ENCODE measurements at regions not wholly inside any gene's neighbourhood (a gene's known extent, or its start where the extent isn't known, plus 50 kb on each side); places are given as distances from the start of the nearest gene placed in this dataset.

GRCh38 chr5:175264406-175264805, 179.6 kb downstream of the DRD1 start:
- Mint-ChIP-seq H3K36me3 (ENCODE audit: low read depth) (no peaks in the 10 kb centered on the region), H3K4me1 (ENCODE audit: low read depth) (no peaks in the 10 kb centered on the region), H3K4me3 (no peak overlapping the region), H3K27me3 (ENCODE audit: insufficient read depth) (peaks cover 2% of the 10 kb centered on the region), H3K9me3 (no peaks in the 10 kb centered on the region), H3K27ac (no peak overlapping the region)
- no peak for DNase-seq (ENCODE audit: low spot score)
- intact Hi-C loops (cut with micrococcal nuclease) = no loop called here

- Mint-ChIP-seq H3K4me3 (no peak overlapping the region), H3K27me3 (ENCODE audit: insufficient read depth) (peaks cover 2% of the 10 kb centered on the region)
Measured at GRCh38 chr5:175263776-175264175, 180.2 kb downstream of the DRD1 start.

GRCh38 chr5:175261526-175261925, 182.5 kb downstream of the DRD1 start:
- Mint-ChIP-seq H3K36me3 (ENCODE audit: low read depth) (no peaks in the 10 kb centered on the region), H3K27ac (no peak overlapping the region), H3K4me3 (no peak overlapping the region), H3K4me1 (ENCODE audit: low read depth) (no peaks in the 10 kb centered on the region), H3K9me3 (no peaks in the 10 kb centered on the region), H3K27me3 (ENCODE audit: insufficient read depth) (no peaks in the 10 kb centered on the region)
- DNase-seq (ENCODE audit: low spot score) = no peak
- intact Hi-C loops (cut with micrococcal nuclease) = no loop called here

More at GRCh38 chr5:175263776-175264175, 180.2 kb downstream of the DRD1 start:
- DNase-seq (ENCODE audit: low spot score) = no peak
- H3K27ac Mint-ChIP-seq = no peak overlapping the region
- no peaks in the 10 kb centered on the region for H3K9me3 Mint-ChIP-seq
- H3K36me3 Mint-ChIP-seq (ENCODE audit: low read depth) = no peaks in the 10 kb centered on the region
- H3K4me1 Mint-ChIP-seq (ENCODE audit: low read depth) = no peaks in the 10 kb centered on the region
- intact Hi-C loops (cut with micrococcal nuclease) = no loop called here

GRCh38 chr5:175261037-175261436, 182.9 kb downstream of the DRD1 start:
- no peak overlapping the region for H3K4me3 Mint-ChIP-seq
- intact Hi-C loops (cut with micrococcal nuclease) = no loop called here
- DNase-seq (ENCODE audit: low spot score) = no peak
- H3K9me3 Mint-ChIP-seq = no peaks in the 10 kb centered on the region
- no peaks in the 10 kb centered on the region for H3K4me1 Mint-ChIP-seq (ENCODE audit: low read depth)
- H3K27ac Mint-ChIP-seq = no peak overlapping the region
- H3K36me3 Mint-ChIP-seq (ENCODE audit: low read depth) = no peaks in the 10 kb centered on the region
- H3K27me3 Mint-ChIP-seq (ENCODE audit: insufficient read depth) = no peaks in the 10 kb centered on the region

GRCh38 chr5:175257847-175258194, 186.2 kb downstream of the DRD1 start:
- Mint-ChIP-seq H3K27me3 (ENCODE audit: insufficient read depth) (peaks cover 2% of the 10 kb centered on the region), H3K4me3 (no peak overlapping the region), H3K27ac (no peak overlapping the region), H3K4me1 (ENCODE audit: low read depth) (no peaks in the 10 kb centered on the region), H3K9me3 (no peaks in the 10 kb centered on the region), H3K36me3 (ENCODE audit: low read depth) (no peaks in the 10 kb centered on the region)
- intact Hi-C loops (cut with micrococcal nuclease) = no loop called here
- DNase-seq (ENCODE audit: low spot score) = no peak

GRCh38 chr5:175257128-175257846, 186.7 kb downstream of the DRD1 start:
- H3K27me3 Mint-ChIP-seq (ENCODE audit: insufficient read depth) = peaks cover 2% of the 10 kb centered on the region
- H3K4me1 Mint-ChIP-seq (ENCODE audit: low read depth) = no peaks in the 10 kb centered on the region
- intact Hi-C loops (cut with micrococcal nuclease) = no loop called here
- no peaks in the 10 kb centered on the region for H3K36me3 Mint-ChIP-seq (ENCODE audit: low read depth)
- H3K4me3 Mint-ChIP-seq = no peak overlapping the region
- H3K9me3 Mint-ChIP-seq = no peaks in the 10 kb centered on the region
- no peak overlapping the region for H3K27ac Mint-ChIP-seq
- no peak for DNase-seq (ENCODE audit: low spot score)

- Mint-ChIP-seq H3K9me3 (no peaks in the 10 kb centered on the region), H3K4me1 (ENCODE audit: low read depth) (no peaks in the 10 kb centered on the region)
Measured at GRCh38 chr5:175254155-175254554, 189.8 kb downstream of the DRD1 start.

GRCh38 chr5:175253597-175253996, 190.4 kb downstream of the DRD1 start:
- no peak overlapping the region for H3K4me3 Mint-ChIP-seq
- intact Hi-C loops (cut with micrococcal nuclease) = no loop called here
- no peaks in the 10 kb centered on the region for H3K36me3 Mint-ChIP-seq (ENCODE audit: low read depth)
- peaks cover 2% of the 10 kb centered on the region for H3K27me3 Mint-ChIP-seq (ENCODE audit: insufficient read depth)
- H3K4me1 Mint-ChIP-seq (ENCODE audit: low read depth) = no peaks in the 10 kb centered on the region
- no peak overlapping the region for H3K27ac Mint-ChIP-seq
- DNase-seq (ENCODE audit: low spot score) = no peak
- H3K9me3 Mint-ChIP-seq = no peaks in the 10 kb centered on the region

More at GRCh38 chr5:175254155-175254554, 189.8 kb downstream of the DRD1 start:
- Mint-ChIP-seq H3K27me3 (ENCODE audit: insufficient read depth) (peaks cover 2% of the 10 kb centered on the region), H3K36me3 (ENCODE audit: low read depth) (no peaks in the 10 kb centered on the region), H3K4me3 (no peak overlapping the region), H3K27ac (no peak overlapping the region)
- intact Hi-C loops (cut with micrococcal nuclease) = no loop called here
- DNase-seq (ENCODE audit: low spot score) = no peak

GRCh38 chr5:175252234-175252805, 191.7 kb downstream of the DRD1 start:
- Mint-ChIP-seq H3K36me3 (ENCODE audit: low read depth) (no peaks in the 10 kb centered on the region), H3K9me3 (no peaks in the 10 kb centered on the region), H3K4me1 (ENCODE audit: low read depth) (no peaks in the 10 kb centered on the region), H3K4me3 (no peak overlapping the region), H3K27ac (no peak overlapping the region), H3K27me3 (ENCODE audit: insufficient read depth) (peaks cover 2% of the 10 kb centered on the region)
- no peak for DNase-seq (ENCODE audit: low spot score)
- intact Hi-C loops (cut with micrococcal nuclease) = no loop called here

GRCh38 chr5:175250426-175250825, 193.6 kb downstream of the DRD1 start:
- DNase-seq (ENCODE audit: low spot score) = no peak
- peaks cover 6% of the 10 kb centered on the region for H3K4me1 Mint-ChIP-seq (ENCODE audit: low read depth)
- no peak overlapping the region for H3K4me3 Mint-ChIP-seq
- no peaks in the 10 kb centered on the region for H3K36me3 Mint-ChIP-seq (ENCODE audit: low read depth)
- H3K27me3 Mint-ChIP-seq (ENCODE audit: insufficient read depth) = peaks cover 2% of the 10 kb centered on the region
- intact Hi-C loops (cut with micrococcal nuclease) = no loop called here
- H3K27ac Mint-ChIP-seq = no peak overlapping the region
- no peaks in the 10 kb centered on the region for H3K9me3 Mint-ChIP-seq

GRCh38 chr5:175248416-175248905, 195.5 kb downstream of the DRD1 start:
- DNase-seq (ENCODE audit: low spot score) = no peak
- H3K4me1 Mint-ChIP-seq (ENCODE audit: low read depth) = peaks cover 6% of the 10 kb centered on the region
- H3K27ac Mint-ChIP-seq = no peak overlapping the region
- no peaks in the 10 kb centered on the region for H3K36me3 Mint-ChIP-seq (ENCODE audit: low read depth)
- no peaks in the 10 kb centered on the region for H3K9me3 Mint-ChIP-seq
- H3K27me3 Mint-ChIP-seq (ENCODE audit: insufficient read depth) = peaks cover 2% of the 10 kb centered on the region
- intact Hi-C loops (cut with micrococcal nuclease) = no loop called here
- H3K4me3 Mint-ChIP-seq = no peak overlapping the region

- Mint-ChIP-seq H3K27ac (no peak overlapping the region), H3K4me3 (no peak overlapping the region), H3K36me3 (ENCODE audit: low read depth) (no peaks in the 10 kb centered on the region), H3K4me1 (ENCODE audit: low read depth) (peaks cover 6% of the 10 kb centered on the region), H3K27me3 (ENCODE audit: insufficient read depth) (peaks cover 2% of the 10 kb centered on the region), H3K9me3 (no peaks in the 10 kb centered on the region)
- DNase-seq (ENCODE audit: low spot score) = no peak
- intact Hi-C loops (cut with micrococcal nuclease) = no loop called here
Measured at GRCh38 chr5:175246889-175247520, 197.0 kb downstream of the DRD1 start.

- intact Hi-C loops (cut with micrococcal nuclease) = no loop called here
- peak overlapping the region; percentile 50 for H3K27ac Mint-ChIP-seq
- H3K4me3 Mint-ChIP-seq = no peak overlapping the region
- peaks cover 2% of the 10 kb centered on the region for H3K27me3 Mint-ChIP-seq (ENCODE audit: insufficient read depth)
- H3K36me3 Mint-ChIP-seq (ENCODE audit: low read depth) = no peaks in the 10 kb centered on the region
- H3K4me1 Mint-ChIP-seq (ENCODE audit: low read depth) = peaks cover 6% of the 10 kb centered on the region
- H3K9me3 Mint-ChIP-seq = no peaks in the 10 kb centered on the region
- DNase-seq (ENCODE audit: low spot score) = no peak
Measured at GRCh38 chr5:175246242-175246888, 197.6 kb downstream of the DRD1 start.

Data from activated T-helper 1 cell treated with anti-CD3 and anti-CD28 coated beads, Interleukin-12 subunit alpha, Interleukin-12 subunit beta, Interleukin-2, Interleukin-4 antibody, amounts not matched to agents 30 ng/mL and 10 ng/mL and 1 ng/mL, durations not matched to agents 14 hours and 24 hours and 36 hours (primary cell).